ENCODE measurements at regions not wholly inside any gene's neighbourhood (a gene's known extent, or its start where the extent isn't known, plus 50 kb on each side); places are given as distances from the start of the nearest gene placed in this dataset.

DNA sequence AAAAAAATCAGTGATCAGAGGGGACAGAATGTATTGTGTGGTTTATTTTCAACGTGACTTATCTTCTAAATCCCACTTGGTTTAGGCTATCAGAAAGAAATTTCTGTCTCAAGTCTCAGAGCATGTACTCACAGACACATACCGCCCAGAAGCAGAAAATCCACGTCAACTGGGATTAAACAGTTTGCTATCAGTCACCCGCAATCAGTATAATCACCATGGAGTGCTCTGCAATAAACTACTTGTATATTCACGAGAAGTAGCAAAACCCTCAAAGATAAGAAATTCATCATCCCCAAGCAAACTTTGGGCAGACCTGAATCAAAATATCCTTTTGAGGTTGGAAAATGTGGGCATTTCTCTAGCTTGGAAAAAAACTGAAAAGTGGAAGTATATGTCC lies 259.1 kb downstream of the FGFR2 start:
- TF ChIP-seq, protein P1, sequence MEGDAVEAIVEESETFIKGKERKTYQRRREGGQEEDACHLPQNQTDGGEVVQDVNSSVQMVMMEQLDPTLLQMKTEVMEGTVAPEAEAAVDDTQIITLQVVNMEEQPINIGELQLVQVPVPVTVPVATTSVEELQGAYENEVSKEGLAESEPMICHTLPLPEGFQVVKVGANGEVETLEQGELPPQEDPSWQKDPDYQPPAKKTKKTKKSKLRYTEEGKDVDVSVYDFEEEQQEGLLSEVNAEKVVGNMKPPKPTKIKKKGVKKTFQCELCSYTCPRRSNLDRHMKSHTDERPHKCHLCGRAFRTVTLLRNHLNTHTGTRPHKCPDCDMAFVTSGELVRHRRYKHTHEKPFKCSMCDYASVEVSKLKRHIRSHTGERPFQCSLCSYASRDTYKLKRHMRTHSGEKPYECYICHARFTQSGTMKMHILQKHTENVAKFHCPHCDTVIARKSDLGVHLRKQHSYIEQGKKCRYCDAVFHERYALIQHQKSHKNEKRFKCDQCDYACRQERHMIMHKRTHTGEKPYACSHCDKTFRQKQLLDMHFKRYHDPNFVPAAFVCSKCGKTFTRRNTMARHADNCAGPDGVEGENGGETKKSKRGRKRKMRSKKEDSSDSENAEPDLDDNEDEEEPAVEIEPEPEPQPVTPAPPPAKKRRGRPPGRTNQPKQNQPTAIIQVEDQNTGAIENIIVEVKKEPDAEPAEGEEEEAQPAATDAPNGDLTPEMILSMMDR (IDR thresholded peaks at IDR 0.05) = no peak
- no peak for TF ChIP-seq POLR2A (IDR thresholded peaks at IDR 0.05)
